ENCODE measurements at regions not wholly inside any gene's neighbourhood (a gene's known extent, or its start where the extent isn't known, plus 50 kb on each side); places are given as distances from the start of the nearest gene placed in this dataset.

- no peak for DNase-seq
Observed at GRCh38 chrX:147699061-147699460, 212.7 kb upstream of the FMR1 start.

DNA sequence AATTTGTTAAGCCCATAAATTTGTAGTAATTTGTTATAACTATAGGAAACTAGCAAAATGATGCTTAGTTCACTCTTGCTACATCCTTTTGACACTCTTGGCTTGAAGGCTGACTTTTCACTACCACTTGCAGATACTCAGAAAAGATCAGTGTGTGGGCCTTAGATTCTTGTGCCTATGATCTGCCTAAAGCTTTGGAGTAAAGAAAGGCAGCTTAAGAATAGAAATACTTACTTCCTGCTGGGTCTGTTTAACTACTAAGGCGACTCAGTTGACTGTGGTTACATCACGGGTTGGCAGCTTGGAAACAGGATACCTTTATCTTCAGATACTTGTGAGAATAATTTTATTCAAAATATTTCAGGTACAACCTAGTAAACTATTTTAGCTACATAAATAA is 201.4 kb upstream of the FMR1 start:
- DNase-seq = no peak

DNA sequence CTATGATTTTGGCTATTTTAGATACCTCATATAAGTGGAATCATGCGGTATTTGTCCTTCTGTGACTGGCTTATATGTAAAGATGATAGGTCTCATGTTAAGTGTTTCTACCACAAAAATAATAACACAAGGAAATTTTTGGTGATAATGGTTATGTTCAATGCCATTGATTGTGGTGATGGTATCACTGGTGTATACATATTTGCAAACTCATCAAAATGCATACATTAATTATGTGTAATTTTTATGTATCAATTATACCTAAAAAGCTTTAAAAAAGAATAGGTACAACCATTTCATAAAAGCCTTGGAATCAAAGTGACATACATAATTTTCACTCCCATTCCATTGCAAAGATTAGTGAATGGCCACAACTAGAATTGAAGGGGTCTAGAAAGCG is 178.3 kb upstream of the FMR1 start:
- DNase-seq = no peak

GRCh38 chrX:147735364-147735763 is 176.4 kb upstream of the FMR1 start:
- no peak for DNase-seq

DNA sequence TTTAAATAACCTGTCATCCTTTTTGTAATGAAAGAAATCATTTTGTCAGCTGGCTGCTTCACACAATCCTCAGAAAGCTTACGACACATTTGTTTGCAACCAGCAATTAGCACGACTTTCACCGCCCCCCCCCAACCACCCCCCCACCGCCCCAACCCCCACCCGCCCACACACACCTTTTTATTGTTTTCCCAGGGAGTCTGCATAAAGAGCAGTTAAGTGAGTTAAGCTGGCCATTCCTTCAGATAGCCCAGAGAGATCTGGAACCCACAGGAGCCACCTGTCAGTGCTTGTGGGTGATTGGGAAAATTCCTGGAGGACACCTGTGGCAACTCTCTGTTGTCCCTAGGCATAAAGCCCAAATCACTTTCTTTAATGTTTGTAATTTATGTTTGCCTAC is 175.7 kb upstream of the FMR1 start:
- DNase-seq = no peak

DNA sequence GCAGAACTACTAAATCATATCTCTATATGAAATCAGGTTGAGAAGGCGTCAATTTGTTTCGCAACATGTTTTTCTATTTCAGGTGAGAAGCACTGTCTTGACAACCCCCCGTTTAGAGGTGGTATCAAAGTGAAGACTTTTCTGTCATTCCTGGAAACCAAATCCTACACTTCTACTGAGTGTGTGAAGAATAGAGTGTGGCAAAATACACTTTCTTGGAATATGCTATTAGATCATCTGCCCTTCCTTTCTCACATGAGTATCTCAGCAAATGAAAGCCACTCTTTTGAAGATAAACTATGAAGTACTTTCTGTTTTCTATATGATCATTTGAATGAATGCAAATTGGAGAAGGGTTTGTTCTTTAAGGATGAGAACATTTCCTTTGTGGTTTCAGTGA is 174.0 kb upstream of the FMR1 start:
- no peak for DNase-seq

GRCh38 chrX:147738265-147738664 is 173.5 kb upstream of the FMR1 start:
- no peak for DNase-seq

GRCh38 chrX:147739196-147739595 is 172.5 kb upstream of the FMR1 start:
- no peak for DNase-seq

DNA sequence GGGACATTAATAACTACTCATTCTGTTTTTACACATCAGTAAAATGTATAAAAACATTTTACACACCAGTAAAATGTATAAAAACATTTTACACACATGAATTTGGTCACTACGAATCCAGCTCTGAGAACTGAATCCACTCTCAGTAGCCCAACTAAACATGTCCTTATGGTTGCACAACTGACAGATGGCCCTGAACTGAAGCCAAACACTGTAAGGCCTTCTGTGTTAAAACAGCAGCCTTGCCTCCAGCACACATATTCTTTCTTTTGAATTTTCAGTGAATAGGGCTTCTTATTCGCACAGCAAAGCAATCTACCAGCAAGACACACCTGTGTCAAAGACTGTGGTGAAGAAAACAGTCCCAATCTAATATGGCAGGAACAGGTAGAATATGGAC is 169.9 kb upstream of the FMR1 start:
- DNase-seq = peak in 1 of 51 donors; percentile 0

DNA sequence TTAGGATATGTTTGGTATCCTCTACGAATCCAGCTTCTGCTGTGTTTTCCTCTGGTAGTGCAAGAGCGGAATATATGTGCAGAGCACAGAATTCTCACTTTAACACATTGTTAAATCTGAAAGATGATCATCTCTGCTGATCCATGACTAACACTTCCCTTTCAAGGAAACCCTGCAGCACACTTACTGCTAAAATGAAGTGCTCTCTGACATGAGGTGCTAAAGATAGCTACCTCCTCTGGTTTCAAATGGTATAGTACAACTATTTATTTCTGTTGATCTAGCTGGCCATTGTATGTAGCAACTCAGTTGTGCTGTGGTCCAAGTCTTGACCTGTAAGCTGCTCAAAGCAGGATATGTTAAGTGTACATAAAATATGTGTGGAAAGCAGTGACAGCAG is 162.4 kb upstream of the FMR1 start:
- DNase-seq = no peak

DNA sequence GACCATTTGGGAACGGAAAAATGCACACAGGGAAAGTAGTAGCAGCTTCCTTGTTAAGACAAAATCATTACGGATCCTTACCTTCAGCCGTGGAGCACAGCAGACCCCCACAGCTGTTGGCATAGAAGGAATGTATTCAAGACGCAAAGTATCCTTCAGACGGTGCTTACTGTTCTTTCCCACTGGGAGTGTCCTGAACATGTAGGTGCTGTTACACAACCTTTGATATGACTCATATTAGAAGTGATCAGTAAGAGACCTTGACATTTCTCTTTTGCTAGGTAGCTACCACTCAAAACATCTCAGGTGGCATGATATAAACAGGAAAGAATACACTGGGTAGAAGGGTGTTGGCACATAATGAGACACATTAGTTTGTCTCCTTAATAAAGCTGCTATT is 154.0 kb upstream of the FMR1 start:
- DNase-seq = no peak

GRCh38 chrX:147763131-147763530 is 148.6 kb upstream of the FMR1 start:
- DNase-seq = no peak

DNA sequence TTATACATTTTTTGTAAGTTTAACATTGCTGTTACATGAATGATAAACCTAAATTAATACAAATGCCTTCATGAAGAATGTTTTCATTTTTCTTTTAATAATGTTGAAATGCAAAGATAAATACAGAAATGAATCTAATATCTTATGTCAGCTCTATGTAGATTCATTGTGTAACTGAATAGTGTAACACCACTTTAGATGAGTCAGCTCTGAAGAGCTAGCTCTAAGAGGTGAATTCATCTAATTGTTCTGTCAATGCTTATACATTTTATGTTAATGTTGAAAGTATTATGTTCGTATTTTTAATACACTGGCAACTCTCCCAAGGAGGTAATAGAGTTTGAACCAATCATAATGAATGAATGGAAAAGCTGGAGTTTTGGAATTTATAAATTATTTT is 146.9 kb upstream of the FMR1 start:
- no peak for DNase-seq

- DNase-seq = no peak
Observed at GRCh38 chrX:147770858-147771257, 140.9 kb upstream of the FMR1 start.

GRCh38 chrX:147776988-147777387 is 134.7 kb upstream of the FMR1 start:
- no peak for DNase-seq

GRCh38 chrX:147779173-147779572 is 132.5 kb upstream of the FMR1 start:
- no peak for DNase-seq

DNA sequence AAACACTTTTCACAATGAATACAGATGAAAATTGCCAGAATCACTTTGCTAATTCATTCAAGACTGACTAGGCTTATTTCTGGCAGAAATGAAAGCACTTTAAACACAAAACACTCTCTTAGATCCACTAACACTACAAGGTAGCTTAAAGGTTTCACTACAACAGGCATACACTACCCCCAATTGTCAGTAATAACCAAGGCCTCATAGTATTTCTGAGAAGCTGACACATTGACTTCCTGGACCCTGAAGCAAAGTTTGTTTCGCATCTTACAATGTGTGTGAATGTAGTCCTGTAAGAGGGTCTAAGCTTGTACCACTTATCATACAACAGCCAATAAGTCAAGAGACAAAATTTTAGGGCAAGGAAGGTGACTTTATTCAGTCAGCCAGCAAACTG is 129.9 kb upstream of the FMR1 start:
- DNase-seq = no peak

- DNase-seq = no peak
Observed at GRCh38 chrX:147788641-147789350, 122.9 kb upstream of the FMR1 start.

- no peak for DNase-seq
Observed at GRCh38 chrX:147800663-147801062, 111.1 kb upstream of the FMR1 start.

DNA sequence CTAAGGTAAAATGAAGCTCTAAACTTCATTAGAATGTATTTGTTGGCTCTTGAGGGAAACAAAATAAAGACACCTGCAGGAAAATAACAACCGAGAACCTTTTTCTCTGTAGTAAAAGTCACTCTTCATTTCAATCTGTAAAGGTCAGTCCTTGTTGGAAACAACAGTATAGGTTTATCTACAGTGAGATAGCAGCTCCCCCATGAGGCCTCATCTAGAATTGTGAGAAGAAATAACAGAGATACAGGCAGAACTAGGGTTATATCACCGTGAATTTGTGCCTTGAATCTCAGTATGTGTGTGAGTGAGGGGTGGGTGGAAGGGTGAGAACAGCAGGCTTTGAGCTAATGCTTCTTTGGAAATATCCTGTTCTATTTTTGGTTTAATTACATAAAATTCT is 107.8 kb upstream of the FMR1 start:
- DNase-seq = peak in 4 of 51 donors; percentile 0 to 6 (median 0)

- no peak for DNase-seq
Observed at GRCh38 chrX:147811803-147812202, 99.9 kb upstream of the FMR1 start.

- DNase-seq = no peak
Observed at GRCh38 chrX:147827070-147827469, 84.6 kb upstream of the FMR1 start.

DNA sequence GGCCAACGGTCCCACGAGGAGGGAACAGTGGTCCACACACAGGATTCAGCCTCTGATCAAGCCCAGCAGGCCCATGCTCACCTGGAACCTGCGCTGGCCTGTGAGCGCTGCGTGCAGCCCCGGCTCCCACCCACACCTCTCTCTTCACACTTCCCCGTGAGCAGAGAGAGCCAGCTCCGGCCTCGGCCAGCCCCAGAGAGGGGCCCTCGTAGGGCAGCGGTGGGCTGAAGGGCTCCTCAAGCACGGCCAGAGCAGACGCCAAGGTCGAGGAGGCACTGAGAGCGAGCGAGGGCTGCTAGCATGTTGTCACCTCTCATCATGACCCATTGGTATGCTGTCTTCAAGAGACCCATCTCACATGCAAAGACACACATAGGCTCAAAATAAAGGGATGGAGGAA is 83.0 kb upstream of the FMR1 start:
- DNase-seq = no peak

- no peak for DNase-seq
Observed at GRCh38 chrX:147832707-147833348, 78.9 kb upstream of the FMR1 start.
